IPS DF 4.7 (cell line): ENCODE measurements at regions not wholly inside any gene's neighbourhood (a gene's known extent, or its start where the extent isn't known, plus 50 kb on each side); places are given as distances from the start of the nearest gene placed in this dataset.
"Not testable (repeated sequence)": the region's sequence is repeated elsewhere in the genome, so short reads cannot be mapped to it uniquely, and the experiment has no call there.

Source experiments
- DNase-seq: peaks from one replicate; pipeline ENCODE4 v3.0.0-alpha.2; 2013; ENCODE audit warnings: low spot score; ENCODE audit errors: extremely low read depth

DNA sequence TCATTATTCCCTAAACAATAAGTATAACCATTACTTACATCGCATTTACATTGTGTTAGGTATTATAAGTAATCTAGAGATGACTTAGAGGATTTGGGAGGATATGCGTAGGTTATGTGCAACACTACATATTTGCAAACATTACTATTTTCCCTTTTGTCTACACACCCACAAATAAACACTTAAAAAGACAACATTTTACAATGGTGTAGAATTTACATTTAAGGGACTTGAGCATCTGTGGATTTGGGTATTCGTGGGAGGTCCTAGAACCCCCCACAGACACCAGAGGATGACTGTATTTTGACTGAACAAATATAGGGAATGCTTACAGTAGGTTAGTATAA, 220.2 kb upstream of the MYO3A start:
- DNase-seq, result no peak

GRCh38 chr10:25724241-25724640, 209.8 kb upstream of the MYO3A start:
- no peak for DNase-seq

DNA sequence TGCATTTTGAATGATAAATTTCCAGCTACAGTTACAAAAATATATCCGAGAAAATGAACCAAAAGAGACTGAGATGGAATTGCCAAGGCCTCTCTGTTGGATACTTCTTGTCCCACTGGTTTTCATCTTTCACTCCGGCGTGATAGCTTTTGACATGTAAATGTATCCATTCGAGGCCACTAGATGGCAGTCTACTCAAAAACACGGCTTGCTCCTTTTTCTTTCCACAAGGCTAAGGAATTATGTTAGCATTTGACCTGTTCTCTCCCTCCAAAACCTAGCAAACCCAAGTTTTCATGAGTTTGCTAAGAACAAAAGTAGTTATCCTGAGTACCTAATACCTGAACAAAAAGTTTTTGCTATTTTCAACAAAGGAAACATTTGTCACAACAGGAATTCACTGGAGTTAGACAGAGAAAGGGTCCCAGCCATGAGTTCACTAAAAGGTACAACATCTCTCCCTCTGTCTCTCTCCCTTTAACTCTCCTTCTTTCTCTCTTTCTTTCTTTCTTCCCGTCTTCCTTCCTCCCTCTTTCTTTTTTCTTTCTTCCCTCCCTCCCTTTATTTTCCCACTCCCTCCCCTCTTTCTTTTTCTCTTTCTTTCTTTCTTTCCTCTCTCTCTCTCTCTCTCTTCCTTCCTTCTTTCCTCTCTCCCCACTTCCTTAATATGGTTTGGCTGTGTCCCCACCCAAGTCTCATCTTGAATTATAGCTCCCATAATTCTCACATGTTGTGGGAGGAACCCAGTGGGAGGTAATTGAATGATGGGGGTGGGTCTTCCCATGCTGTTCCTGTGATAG, 207.9 kb upstream of the MYO3A start:
- DNase-seq, result peak; percentile 76

GRCh38 chr10:25738776-25739175, 195.3 kb upstream of the MYO3A start:
- no peak for DNase-seq

DNA sequence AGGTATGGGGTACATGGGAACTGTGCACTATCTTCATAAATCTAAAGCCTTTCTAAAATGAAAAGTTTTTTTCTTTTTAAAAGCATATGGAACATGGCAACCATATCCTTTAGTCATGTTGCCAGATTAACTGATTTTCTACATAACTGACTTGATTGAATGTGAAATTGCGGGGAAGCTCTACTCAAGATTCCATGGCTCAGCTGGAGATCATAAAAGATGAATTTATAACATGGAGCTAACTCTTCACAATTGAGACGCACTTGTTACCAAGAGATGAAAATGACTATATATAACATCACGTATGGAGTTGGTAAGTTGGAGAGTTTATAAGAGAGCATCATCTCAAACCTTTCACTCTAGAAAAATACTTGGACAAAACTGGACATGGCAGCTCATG, 190.2 kb upstream of the MYO3A start:
- DNase-seq, result no peak

DNA sequence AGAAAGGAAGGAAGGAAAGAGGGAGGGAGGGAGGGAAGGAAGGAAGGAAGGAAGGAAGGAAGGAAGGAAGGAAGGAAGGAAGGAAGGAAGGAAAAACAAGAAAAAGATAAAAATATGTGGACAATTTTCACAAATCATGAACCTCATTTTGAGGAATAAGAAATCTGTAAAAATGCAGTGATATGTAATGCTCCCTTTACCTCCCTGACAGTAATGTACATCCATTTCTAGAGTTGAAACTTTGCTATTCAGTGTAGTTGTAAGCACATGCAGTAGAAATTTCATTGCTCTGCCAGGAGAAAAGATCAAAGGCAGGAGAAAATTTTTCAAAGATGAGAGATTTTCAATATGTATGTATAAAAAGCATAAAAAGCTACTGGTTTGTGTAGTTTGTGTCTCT, 189.5 kb upstream of the MYO3A start:
- DNase-seq, result no peak

DNA sequence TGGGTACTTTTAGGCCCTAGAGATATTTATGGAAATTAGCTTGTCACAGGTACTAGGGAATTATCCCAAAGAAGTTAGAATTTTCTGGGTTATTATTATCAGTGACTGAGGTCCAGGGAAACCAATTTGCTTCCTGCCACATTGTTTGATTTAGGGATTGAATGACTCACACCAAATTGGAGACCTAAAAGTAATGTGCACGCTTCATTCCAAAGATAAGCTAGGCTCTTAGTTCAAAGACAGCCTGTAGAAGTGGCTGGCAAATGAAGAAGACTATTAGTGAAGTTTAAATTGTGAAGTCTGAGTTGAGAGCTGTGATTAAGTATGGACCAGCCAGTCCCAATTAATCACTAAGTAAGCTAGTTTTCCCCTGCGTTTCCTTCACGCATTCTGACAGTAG, 188.1 kb upstream of the MYO3A start:
- DNase-seq, result no peak

DNA sequence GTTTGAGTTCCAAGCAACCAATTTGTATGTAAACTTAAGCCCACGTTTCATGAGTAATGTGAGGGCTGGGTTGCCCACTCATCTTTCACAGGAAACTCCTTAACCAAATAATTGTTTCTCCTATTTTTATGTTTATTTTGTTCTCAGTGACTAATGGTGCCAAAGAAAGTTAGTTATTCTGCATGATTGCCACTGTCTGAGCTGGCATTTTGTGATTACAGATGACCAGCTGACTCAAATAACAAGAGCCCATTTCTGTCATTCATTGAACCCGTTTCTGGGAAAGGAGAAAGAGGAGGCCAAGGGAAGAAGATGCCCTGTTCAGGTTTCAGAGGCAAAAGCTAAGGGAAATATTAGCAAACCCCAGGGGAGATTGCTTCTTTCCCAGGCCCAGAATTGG, 186.9 kb upstream of the MYO3A start:
- DNase-seq, result no peak

- DNase-seq, result no peak
Observed at GRCh38 chr10:25748509-25748908, 185.5 kb upstream of the MYO3A start.

DNA sequence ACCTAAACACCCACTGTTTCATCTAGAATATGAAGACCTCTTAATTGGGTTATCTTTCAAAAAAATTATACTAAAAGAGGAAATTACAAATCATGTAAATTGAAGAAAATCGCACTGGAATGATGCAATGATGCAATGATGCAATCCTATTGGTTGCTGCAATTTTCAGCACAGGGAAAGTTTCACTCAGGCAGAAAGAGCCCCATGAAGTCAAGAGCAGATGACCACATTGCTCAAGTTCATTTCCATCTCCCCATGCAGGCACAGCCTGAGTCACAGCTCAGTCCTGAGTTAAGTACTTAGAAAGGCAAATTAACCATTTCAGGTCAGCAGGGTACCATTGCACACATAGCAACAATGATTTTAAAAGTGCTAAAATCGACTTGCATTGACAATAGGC, 180.3 kb upstream of the MYO3A start:
- no peak for DNase-seq

GRCh38 chr10:25755874-25756273, 178.2 kb upstream of the MYO3A start:
- not testable (repeated sequence) for DNase-seq

GRCh38 chr10:25756784-25757183, 177.2 kb upstream of the MYO3A start:
- DNase-seq, result no peak

- no peak for DNase-seq
Observed at GRCh38 chr10:25758041-25758457, 176.0 kb upstream of the MYO3A start.

DNA sequence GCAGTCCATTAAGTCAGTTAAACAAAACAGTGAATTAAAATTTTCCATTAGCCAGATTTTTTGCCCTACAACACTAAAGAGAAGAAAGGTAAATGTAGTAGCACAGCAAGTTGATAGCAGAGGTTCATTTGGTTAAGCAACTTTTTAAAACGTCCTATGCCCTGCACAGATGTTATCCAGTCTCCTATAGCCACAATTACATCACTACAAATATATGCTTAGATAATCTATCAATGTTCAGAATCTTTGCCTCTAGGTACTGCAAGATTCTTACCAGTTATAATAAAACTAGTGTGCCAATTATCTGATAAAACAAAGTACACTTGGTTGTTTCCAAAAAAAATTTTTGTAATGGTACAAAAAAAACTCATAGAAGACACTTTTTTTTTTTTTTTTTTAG, 175.5 kb upstream of the MYO3A start:
- DNase-seq, result no peak

DNA sequence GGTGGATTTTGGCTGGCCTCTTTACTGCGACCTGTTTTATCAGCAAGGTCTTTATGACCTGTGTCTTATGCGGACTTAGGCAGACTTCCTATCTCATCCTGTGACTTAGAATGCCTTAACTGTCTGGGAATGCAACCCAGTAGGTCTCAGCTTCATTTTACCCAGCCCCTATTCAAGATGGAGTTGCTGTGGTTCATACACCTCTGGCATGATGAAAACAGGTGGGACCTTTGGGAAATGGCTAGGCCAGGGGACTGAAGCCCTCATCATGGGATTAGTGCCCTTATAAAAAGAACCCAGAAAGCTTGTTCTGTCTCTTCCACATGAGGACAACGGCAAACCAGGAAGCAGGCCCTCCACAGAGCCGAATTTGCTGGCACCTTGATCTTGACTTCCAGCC, 172.1 kb upstream of the MYO3A start:
- no peak for DNase-seq

DNA sequence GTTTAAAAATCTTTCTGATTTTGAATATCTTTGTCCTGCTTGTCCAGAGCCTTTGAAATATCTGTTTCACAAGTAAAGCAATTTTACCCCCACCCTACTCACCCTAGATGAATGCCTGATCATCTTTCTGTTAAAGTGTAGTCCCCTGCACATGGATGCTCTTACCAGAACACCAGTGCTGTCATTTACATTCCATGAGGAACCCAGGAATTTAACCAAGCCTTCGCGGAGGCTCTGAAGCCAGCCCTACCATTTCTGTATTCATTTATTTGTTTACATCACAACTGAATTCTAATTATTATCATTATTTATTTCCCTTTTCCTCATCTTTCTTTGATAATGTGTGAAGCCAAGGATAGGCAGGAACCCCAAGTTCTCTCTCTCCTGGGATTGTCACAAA, 167.8 kb upstream of the MYO3A start:
- no peak for DNase-seq

DNA sequence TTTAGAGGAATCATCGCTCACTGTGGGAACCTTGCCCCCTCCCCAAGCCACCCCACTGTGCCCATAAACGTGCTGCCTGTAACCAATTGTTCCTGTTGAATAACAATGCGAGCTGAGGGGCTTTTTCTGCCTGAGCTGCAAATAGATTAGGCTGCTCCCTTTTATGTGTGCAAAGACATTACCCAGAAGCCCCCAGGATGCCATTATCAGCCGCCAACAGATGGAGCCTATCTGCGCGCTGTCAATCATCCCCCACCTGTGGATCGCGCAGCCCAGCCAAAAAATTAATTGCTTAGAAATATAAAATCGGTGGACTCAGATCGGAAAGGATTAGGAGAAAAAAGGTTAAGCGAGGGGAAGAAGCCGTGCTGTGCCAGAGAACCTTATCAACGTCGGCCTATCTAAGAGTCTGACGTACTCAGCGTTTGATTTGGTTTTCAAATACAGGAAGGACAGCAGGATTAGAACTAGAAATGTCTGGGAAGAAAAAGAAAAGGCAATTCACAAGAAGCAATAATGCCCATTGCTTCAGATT, 167.3 kb upstream of the MYO3A start:
- DNase-seq, result peak; percentile 76

DNA sequence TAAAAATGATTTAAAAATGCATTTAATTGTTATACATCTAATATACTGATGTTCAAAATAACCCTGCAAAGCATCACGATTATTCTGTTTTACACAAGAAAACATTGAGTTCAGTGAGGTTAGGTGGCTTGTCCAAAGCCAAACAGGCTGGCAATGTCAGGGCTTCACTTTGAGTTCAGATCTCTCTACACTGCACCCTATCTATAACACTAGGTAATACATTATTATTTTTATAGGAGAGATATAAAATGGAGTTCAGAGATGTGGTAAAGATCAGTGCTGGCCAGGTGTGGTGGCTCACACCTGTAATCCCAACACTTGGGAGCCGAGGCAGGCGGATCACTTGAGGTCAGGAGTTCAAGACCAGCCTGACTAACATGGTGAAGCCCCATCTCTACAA, 165.9 kb upstream of the MYO3A start:
- no peak for DNase-seq

DNA sequence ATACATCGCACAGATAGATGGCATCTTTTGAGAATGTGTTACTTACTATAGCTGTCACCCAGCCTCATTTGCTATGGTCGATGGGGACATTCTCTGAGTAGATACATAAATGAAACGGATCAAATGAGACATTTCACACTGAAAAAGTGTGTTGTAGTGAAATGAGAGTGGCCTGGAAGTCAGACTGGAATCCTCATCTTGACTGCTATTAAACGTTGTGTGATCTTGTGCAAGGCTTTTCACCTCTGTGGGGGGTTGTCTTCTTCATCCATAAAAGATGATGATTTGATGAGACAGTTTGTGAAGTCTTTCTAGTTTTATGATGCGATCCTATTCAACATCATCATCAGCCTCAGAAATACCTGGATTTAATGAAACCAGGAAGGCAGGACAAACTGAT, 155.4 kb upstream of the MYO3A start:
- DNase-seq, result no peak

GRCh38 chr10:25786161-25786560, 147.9 kb upstream of the MYO3A start:
- DNase-seq, result no peak

- no peak for DNase-seq
Observed at GRCh38 chr10:25786899-25787298, 147.1 kb upstream of the MYO3A start.

GRCh38 chr10:25797888-25798429, 136.1 kb upstream of the MYO3A start:
- no peak for DNase-seq

DNA sequence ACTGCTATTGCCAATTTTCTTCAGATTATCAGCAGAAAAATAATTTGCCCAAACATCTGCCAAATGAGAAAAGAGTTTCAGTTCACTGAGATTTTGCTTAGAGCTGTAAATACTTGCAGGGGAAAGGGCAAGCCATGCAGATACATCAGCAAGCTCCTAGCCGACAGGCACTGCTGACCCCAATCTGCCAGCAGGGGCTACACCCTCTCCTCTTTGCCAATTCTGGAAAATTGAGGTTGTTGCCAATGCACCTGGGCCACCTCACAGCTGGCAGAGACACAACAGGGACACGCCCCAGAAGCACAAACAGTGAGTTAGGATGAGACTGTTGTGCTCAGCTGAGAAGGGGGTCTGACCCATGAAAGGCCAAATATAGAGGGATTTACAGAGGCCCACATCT, 129.5 kb upstream of the MYO3A start:
- DNase-seq, result no peak
